ENCODE measurements at regions not wholly inside any gene's neighbourhood (a gene's known extent, or its start where the extent isn't known, plus 50 kb on each side); places are given as distances from the start of the nearest gene placed in this dataset.

DNA sequence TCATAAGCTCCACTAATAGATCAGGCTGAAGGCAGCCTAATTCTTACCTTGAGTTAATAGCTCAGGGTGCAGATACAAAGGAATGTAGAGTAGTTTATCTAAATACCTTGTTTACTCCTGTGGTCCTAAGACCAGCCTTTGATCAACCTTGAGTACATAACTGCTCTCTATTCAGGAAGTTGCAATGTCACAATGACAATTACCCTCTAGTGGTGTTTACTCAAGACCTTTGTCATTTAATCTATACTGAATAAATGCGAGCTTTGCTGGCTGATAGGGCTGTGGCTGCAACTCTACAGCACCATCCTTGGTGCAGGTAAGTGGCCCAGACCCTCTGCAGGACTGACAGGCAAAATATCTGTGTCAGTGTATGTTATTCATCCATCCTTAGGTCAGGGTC lies 282.7 kb downstream of the ATXN7L3B start:
- no peak for TF ChIP-seq POLR2A (IDR thresholded peaks at IDR 0.05)
- TF ChIP-seq, protein P1, sequence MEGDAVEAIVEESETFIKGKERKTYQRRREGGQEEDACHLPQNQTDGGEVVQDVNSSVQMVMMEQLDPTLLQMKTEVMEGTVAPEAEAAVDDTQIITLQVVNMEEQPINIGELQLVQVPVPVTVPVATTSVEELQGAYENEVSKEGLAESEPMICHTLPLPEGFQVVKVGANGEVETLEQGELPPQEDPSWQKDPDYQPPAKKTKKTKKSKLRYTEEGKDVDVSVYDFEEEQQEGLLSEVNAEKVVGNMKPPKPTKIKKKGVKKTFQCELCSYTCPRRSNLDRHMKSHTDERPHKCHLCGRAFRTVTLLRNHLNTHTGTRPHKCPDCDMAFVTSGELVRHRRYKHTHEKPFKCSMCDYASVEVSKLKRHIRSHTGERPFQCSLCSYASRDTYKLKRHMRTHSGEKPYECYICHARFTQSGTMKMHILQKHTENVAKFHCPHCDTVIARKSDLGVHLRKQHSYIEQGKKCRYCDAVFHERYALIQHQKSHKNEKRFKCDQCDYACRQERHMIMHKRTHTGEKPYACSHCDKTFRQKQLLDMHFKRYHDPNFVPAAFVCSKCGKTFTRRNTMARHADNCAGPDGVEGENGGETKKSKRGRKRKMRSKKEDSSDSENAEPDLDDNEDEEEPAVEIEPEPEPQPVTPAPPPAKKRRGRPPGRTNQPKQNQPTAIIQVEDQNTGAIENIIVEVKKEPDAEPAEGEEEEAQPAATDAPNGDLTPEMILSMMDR (IDR thresholded peaks at IDR 0.05): no peak
